SK-N-SH (cell line): ENCODE measurements at regions not wholly inside any gene's neighbourhood (a gene's known extent, or its start where the extent isn't known, plus 50 kb on each side); places are given as distances from the start of the nearest gene placed in this dataset.

ENCODE experiments used
- CTCF ChIA-PET: fragments of 300-600, 350-600 bp; formaldehyde crosslinking; extraction: SDS; loops from one replicate; lab custom pipeline; 2021; lab: Yijun Ruan, JAX
- POLR2A ChIA-PET: fragments of 350-600 bp; sonication (Branson Sonifier 250); formaldehyde crosslinking; extraction: SDS; loops from one replicate; lab custom pipeline; 2020; ENCODE audit warnings: antibody characterized with exemption, inconsistent platforms; lab: Yijun Ruan, JAX
- DNase-seq: peaks from one replicate; pipeline ENCODE4 v3.0.0; 2012
- H2AFZ ChIP-seq: fragments of 200-600 bp; sonication (generic); 2 replicates; pipeline ENCODE4 v1.8.1; 2016; ENCODE audit warnings: antibody characterized with exemption, mild to moderate bottlenecking, low read depth
- H3F3A ChIP-seq: fragments of 200-600 bp; sonication (generic); replicated peaks from 2 replicates; pipeline ENCODE3; 2016; ENCODE audit warnings: antibody characterized with exemption, mild to moderate bottlenecking; ENCODE audit not compliant: insufficient read depth
- H3K27ac ChIP-seq, 2 experiments: fragments of 200-500 bp in 1 of 2; fragments of 200-600 bp in 1 of 2; sonication (Bioruptor generic) in 1 of 2; sonication (generic), shearing (Covaris generic) in 1 of 2; 2 replicates each; pipeline versions ENCODE4 v1.5.1 to v1.6.1; 2014 to 2016; ENCODE audit warnings: low read depth in 2 of 2, inconsistent platforms in 1 of 2, low read length in 1 of 2, mild to moderate bottlenecking in 1 of 2, mixed read lengths in 1 of 2
- H3K27me3 ChIP-seq: fragments of 200-600 bp; sonication (generic), shearing (Covaris generic); 2 replicates; pipeline ENCODE4 v1.6.1; 2016; ENCODE audit warnings: mixed run types; ENCODE audit not compliant: insufficient read depth
- H3K36me3 ChIP-seq, 2 experiments: fragments of 200-500 bp in 1 of 2; fragments of 200-600 bp in 1 of 2; sonication (Bioruptor generic) in 1 of 2; sonication (generic) in 1 of 2; replicated peaks in 1 of 2; 2 replicates each; pipeline versions ENCODE3 to v1.5.1; 2014 to 2016; ENCODE audit warnings: low read length in 1 of 2, mild to moderate bottlenecking in 1 of 2; ENCODE audit not compliant: insufficient read depth in 2 of 2, control insufficient read depth in 1 of 2
- H3K4me1 ChIP-seq, 2 experiments: fragments of 200-500 bp in 1 of 2; fragments of 200-600 bp in 1 of 2; sonication (Bioruptor generic) in 1 of 2; sonication (generic), shearing (Covaris generic) in 1 of 2; 2 replicates each; pipeline versions ENCODE4 v1.5.1 to v1.6.1; 2014 to 2016; ENCODE audit warnings: low read depth in 1 of 2, low read length in 1 of 2, mixed run types in 1 of 2; ENCODE audit not compliant: insufficient read depth in 2 of 2, control insufficient read depth in 1 of 2
- H3K4me2 ChIP-seq: fragments of 200-600 bp; sonication (generic), shearing (Covaris generic); 2 replicates; pipeline ENCODE4 v1.6.1; 2017; ENCODE audit warnings: mixed run types
- H3K4me3 ChIP-seq, 2 experiments: fragments of 200-500 bp in 1 of 2; fragments of 200-600 bp in 1 of 2; sonication (Bioruptor generic) in 1 of 2; sonication (generic), shearing (Covaris generic) in 1 of 2; 2 replicates each; pipeline versions ENCODE4 v1.5.1 to v1.8.1; 2014 to 2016; ENCODE audit warnings: low read depth in 2 of 2, inconsistent platforms in 1 of 2, low read length in 1 of 2, mild to moderate bottlenecking in 1 of 2, mixed read lengths in 1 of 2, moderate library complexity in 1 of 2
- H3K79me2 ChIP-seq: fragments of 200-600 bp; sonication (generic); 2 replicates; pipeline ENCODE4 v1.8.1; 2017; ENCODE audit warnings: mild to moderate bottlenecking; ENCODE audit not compliant: insufficient read depth
- H3K9ac ChIP-seq: fragments of 200-600 bp; sonication (generic); 2 replicates; pipeline ENCODE4 v1.6.1; 2017; ENCODE audit warnings: mixed run types
- H3K9me2 ChIP-seq: fragments of 200-600 bp; sonication (generic); 2 replicates; pipeline ENCODE4 v1.6.1; 2017; ENCODE audit warnings: mixed run types
- H3K9me3 ChIP-seq: fragments of 200-600 bp; sonication (generic); 2 replicates; pipeline ENCODE4 v1.6.1; 2017; ENCODE audit warnings: mixed run types, mild to moderate bottlenecking, moderate library complexity
- H4K20me1 ChIP-seq: fragments of 200-600 bp; sonication (generic); 2 replicates; pipeline ENCODE4 v1.6.1; 2017; ENCODE audit warnings: mild to moderate bottlenecking, mixed run types; ENCODE audit not compliant: insufficient read depth
- EZH2phosphoT487 ChIP-seq: fragments of 200-600 bp; sonication (generic); IDR thresholded peaks from 2 replicates; pipeline ENCODE4 v1.6.1; 2017; ENCODE audit warnings: low read depth, mixed run types, mild to moderate bottlenecking, antibody characterized with exemption, moderate library complexity, borderline replicate concordance
- FOXM1 ChIP-seq: IDR thresholded peaks from 2 replicates; pipeline ENCODE4 v1.4.0; 2012; ENCODE audit warnings: low read depth, mild to moderate bottlenecking
- MXI1 ChIP-seq: IDR thresholded peaks from 2 replicates; pipeline ENCODE4 v1.6.1; 2012; ENCODE audit warnings: mild to moderate bottlenecking, low read depth, low read length, improper control_type of control experiment
- POLR2AphosphoS5 ChIP-seq: IDR thresholded peaks from 2 replicates; pipeline ENCODE4 v1.6.1; 2012; ENCODE audit warnings: low read depth, low read length
- SIN3A ChIP-seq: IDR thresholded peaks from 2 replicates; pipeline ENCODE4 v1.6.1; 2012; ENCODE audit warnings: low read depth, mild to moderate bottlenecking, low read length, moderate library complexity, borderline replicate concordance
- TAF1 ChIP-seq: IDR thresholded peaks from 2 replicates; pipeline ENCODE4 v1.6.1; 2012; ENCODE audit warnings: low read depth, mild to moderate bottlenecking, low read length, moderate library complexity, borderline replicate concordance
- WGBS: methylation state at CpG from one replicate; pipeline ENCODE4 v1.1.6; 2017; ENCODE audit warnings: low lambda C conversion rate; 5-methylcytosine and 5-hydroxymethylcytosine counted together
- TF ChIP-seq, protein P1 (sequence below): fragments of 150-350 bp; IDR thresholded peaks from 2 replicates; pipeline ENCODE4 v1.6.1; 2017; ENCODE audit warnings: antibody characterized with exemption, low read length, low read depth, borderline replicate concordance
- TF ChIP-seq, protein P2 (sequence below): IDR thresholded peaks from 2 replicates; pipeline ENCODE4 v1.4.0; 2012; ENCODE audit warnings: low read depth
- TF ChIP-seq, protein P3 (sequence below): IDR thresholded peaks from 2 replicates; pipeline ENCODE4 v1.4.0; 2012; ENCODE audit warnings: low read depth, borderline replicate concordance
- TF ChIP-seq, protein P4 (sequence below): IDR thresholded peaks from 2 replicates; pipeline ENCODE4; 2012
- TF ChIP-seq, protein P5 (sequence below): IDR thresholded peaks from 2 replicates; pipeline ENCODE4 v1.4.0; 2012; ENCODE audit warnings: low read depth, borderline replicate concordance
- TF ChIP-seq, protein P6 (sequence below): fragments of 150-350 bp; IDR thresholded peaks from 2 replicates; pipeline ENCODE4 v1.6.1; 2016; ENCODE audit warnings: mild to moderate bottlenecking, low read depth, low read length

DNA sequence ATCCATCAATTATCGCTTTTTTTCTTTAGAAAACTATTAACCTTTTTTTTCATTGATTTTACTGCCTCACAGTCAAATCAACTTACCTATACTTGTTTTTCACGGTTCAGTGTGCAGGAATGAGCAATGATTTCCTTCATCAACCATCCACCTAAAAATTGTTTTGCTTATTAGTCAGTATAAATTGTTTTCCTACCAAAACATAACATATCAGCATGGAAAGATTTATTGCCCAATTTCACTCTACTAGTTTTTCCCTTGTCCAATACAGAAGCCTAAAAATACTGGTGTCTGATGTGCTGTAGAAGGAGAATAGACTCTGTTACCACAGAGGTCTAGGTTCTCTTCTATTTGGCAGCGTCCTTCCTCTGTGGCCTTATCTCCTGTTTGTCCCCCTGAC, 558.2 kb upstream of the CITED2 start:
- H3K4me1 ChIP-seq = no peaks in the 10 kb centered on the region; a peak in 2 of 4 replicates
- TF ChIP-seq FOXM1 = no peak
- TF ChIP-seq EZH2phosphoT487 = no peak
- TF ChIP-seq, protein P1, sequence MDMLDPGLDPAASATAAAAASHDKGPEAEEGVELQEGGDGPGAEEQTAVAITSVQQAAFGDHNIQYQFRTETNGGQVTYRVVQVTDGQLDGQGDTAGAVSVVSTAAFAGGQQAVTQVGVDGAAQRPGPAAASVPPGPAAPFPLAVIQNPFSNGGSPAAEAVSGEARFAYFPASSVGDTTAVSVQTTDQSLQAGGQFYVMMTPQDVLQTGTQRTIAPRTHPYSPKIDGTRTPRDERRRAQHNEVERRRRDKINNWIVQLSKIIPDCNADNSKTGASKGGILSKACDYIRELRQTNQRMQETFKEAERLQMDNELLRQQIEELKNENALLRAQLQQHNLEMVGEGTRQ = no peak
- TF ChIP-seq, protein P2, sequence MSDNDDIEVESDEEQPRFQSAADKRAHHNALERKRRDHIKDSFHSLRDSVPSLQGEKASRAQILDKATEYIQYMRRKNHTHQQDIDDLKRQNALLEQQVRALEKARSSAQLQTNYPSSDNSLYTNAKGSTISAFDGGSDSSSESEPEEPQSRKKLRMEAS = no peak
- H3K36me3 ChIP-seq = no peaks in the 10 kb centered on the region
- H3K9me2 ChIP-seq = no peaks in the 10 kb centered on the region
- no peak overlapping the region for H3K9ac ChIP-seq
- no peak overlapping the region for H3K4me2 ChIP-seq
- no peaks in the 10 kb centered on the region for H3F3A ChIP-seq
- no peaks in the 10 kb centered on the region for H3K9me3 ChIP-seq
- H2AFZ ChIP-seq = no peak overlapping the region
- H3K4me3 ChIP-seq = no peak overlapping the region
- CTCF ChIA-PET = no interaction called here
- no peak overlapping the region for H3K27ac ChIP-seq
- whole genome bisulfite sequencing = 86% methylated on average over 3 of the region's 3 CpGs
- no peak for DNase-seq
- H4K20me1 ChIP-seq = no peaks in the 10 kb centered on the region
- H3K79me2 ChIP-seq = no peaks in the 10 kb centered on the region
- POLR2A ChIA-PET = no interaction called here
- no peaks in the 10 kb centered on the region for H3K27me3 ChIP-seq

DNA sequence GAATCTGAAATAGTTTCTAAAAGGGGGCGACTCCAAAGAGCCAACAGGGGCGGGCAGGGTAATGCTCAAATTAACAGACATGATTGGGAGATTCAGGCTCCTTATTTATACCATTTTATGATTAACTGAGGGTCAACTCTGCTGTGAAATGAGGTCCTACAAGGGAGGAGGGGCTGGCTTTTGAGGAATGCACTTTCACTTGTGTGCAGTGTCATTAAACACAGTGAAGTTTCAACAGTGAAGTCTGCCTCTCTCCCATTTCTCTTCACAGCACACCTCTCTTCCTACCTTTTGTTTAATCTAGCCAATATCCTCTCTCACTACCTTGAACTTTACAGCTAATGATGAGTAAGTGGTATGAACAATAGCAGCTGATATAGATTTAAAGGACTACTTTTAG, 557.3 kb upstream of the CITED2 start:
- no peaks in the 10 kb centered on the region for H3K79me2 ChIP-seq
- no peak overlapping the region for H3K4me3 ChIP-seq
- H4K20me1 ChIP-seq = no peaks in the 10 kb centered on the region
- no peaks in the 10 kb centered on the region for H3F3A ChIP-seq
- H3K4me2 ChIP-seq = no peak overlapping the region
- H3K9me3 ChIP-seq = no peaks in the 10 kb centered on the region
- no peak overlapping the region for H3K9ac ChIP-seq
- TF ChIP-seq POLR2AphosphoS5 = no peak
- TF ChIP-seq MXI1 = no peak
- TF ChIP-seq, protein P3, sequence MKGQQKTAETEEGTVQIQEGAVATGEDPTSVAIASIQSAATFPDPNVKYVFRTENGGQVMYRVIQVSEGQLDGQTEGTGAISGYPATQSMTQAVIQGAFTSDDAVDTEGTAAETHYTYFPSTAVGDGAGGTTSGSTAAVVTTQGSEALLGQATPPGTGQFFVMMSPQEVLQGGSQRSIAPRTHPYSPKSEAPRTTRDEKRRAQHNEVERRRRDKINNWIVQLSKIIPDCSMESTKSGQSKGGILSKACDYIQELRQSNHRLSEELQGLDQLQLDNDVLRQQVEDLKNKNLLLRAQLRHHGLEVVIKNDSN = no peak
- TF ChIP-seq, protein P4, sequence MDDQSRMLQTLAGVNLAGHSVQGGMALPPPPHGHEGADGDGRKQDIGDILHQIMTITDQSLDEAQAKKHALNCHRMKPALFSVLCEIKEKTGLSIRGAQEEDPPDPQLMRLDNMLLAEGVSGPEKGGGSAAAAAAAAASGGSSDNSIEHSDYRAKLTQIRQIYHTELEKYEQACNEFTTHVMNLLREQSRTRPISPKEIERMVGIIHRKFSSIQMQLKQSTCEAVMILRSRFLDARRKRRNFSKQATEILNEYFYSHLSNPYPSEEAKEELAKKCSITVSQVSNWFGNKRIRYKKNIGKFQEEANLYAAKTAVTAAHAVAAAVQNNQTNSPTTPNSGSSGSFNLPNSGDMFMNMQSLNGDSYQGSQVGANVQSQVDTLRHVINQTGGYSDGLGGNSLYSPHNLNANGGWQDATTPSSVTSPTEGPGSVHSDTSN = no peak
- no peak for TF ChIP-seq SIN3A
- no peak for TF ChIP-seq TAF1
- TF ChIP-seq, protein P5, sequence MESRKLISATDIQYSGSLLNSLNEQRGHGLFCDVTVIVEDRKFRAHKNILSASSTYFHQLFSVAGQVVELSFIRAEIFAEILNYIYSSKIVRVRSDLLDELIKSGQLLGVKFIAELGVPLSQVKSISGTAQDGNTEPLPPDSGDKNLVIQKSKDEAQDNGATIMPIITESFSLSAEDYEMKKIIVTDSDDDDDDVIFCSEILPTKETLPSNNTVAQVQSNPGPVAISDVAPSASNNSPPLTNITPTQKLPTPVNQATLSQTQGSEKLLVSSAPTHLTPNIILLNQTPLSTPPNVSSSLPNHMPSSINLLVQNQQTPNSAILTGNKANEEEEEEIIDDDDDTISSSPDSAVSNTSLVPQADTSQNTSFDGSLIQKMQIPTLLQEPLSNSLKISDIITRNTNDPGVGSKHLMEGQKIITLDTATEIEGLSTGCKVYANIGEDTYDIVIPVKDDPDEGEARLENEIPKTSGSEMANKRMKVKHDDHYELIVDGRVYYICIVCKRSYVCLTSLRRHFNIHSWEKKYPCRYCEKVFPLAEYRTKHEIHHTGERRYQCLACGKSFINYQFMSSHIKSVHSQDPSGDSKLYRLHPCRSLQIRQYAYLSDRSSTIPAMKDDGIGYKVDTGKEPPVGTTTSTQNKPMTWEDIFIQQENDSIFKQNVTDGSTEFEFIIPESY = no peak
- no peak for TF ChIP-seq FOXM1
- TF ChIP-seq, protein P6, sequence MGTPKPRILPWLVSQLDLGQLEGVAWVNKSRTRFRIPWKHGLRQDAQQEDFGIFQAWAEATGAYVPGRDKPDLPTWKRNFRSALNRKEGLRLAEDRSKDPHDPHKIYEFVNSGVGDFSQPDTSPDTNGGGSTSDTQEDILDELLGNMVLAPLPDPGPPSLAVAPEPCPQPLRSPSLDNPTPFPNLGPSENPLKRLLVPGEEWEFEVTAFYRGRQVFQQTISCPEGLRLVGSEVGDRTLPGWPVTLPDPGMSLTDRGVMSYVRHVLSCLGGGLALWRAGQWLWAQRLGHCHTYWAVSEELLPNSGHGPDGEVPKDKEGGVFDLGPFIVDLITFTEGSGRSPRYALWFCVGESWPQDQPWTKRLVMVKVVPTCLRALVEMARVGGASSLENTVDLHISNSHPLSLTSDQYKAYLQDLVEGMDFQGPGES = no peak
- peaks cover 2% of the 10 kb centered on the region in 2 experiments; a peak in 2 of 4 replicates for H3K4me1 ChIP-seq
- no peaks in the 10 kb centered on the region for H3K9me2 ChIP-seq
- no peaks in the 10 kb centered on the region for H3K36me3 ChIP-seq
- 94% methylated on average over 2 of the region's 2 CpGs for WGBS
- POLR2A ChIA-PET = no interaction called here
- no peak for DNase-seq
- H2AFZ ChIP-seq = no peak overlapping the region
- CTCF ChIA-PET = no interaction called here
- no peaks in the 10 kb centered on the region for H3K27me3 ChIP-seq
- H3K27ac ChIP-seq = no peak overlapping the region
